ENCODE measurements at regions not wholly inside any gene's neighbourhood (a gene's known extent, or its start where the extent isn't known, plus 50 kb on each side); places are given as distances from the start of the nearest gene placed in this dataset.
"Not testable (repeated sequence)": the region's sequence is repeated elsewhere in the genome, so short reads cannot be mapped to it uniquely, and the experiment has no call there.

- CTCF ChIA-PET = no interaction called here
These were observed 358.1 kb upstream of the NUPR2 start for GRCh38 chr7:56474271-56474670.

GRCh38 chr7:56471811-56472210 lies 355.6 kb upstream of the NUPR2 start:
- ChIA-PET CTCF (no interaction called here), POLR2A (no interaction called here)
- no peak overlapping the region for H3K4me3 ChIP-seq (ENCODE audit: low read depth, low read length)
- no peak for DNase-seq (ENCODE audit: low read depth, low spot score)
- no peak for TF ChIP-seq CTCF (IDR thresholded peaks at IDR 0.05; ENCODE audit: insufficient read depth, low read length, missing control alignments)

More at GRCh38 chr7:56474271-56474670, 358.1 kb upstream of the NUPR2 start:
- no peak for TF ChIP-seq CTCF (IDR thresholded peaks at IDR 0.05; ENCODE audit: insufficient read depth, low read length, missing control alignments)
- POLR2A ChIA-PET = no interaction called here
- DNase-seq (ENCODE audit: low read depth, low spot score) = no peak
- no peak overlapping the region for H3K4me3 ChIP-seq (ENCODE audit: low read depth, low read length)

GRCh38 chr7:56466607-56467525 lies 350.6 kb upstream of the NUPR2 start:
- POLR2A ChIA-PET; CTCF ChIA-PET; H3K4me3 ChIP-seq (ENCODE audit: low read depth, low read length); DNase-seq (ENCODE audit: low read depth, low spot score): not testable (repeated sequence)

GRCh38 chr7:56449762-56450161 lies 333.5 kb upstream of the NUPR2 start:
- ChIA-PET POLR2A (no interaction called here), CTCF (no interaction called here)

GRCh38 chr7:56447864-56448693 lies 331.9 kb upstream of the NUPR2 start:
- no peak for DNase-seq (ENCODE audit: low read depth, low spot score)
- no peak for TF ChIP-seq CTCF (IDR thresholded peaks at IDR 0.05; ENCODE audit: insufficient read depth, low read length, missing control alignments)
- ChIA-PET CTCF (no interaction called here), POLR2A (no interaction called here)
- no peak overlapping the region for H3K4me3 ChIP-seq (ENCODE audit: low read depth, low read length)

More at GRCh38 chr7:56449762-56450161, 333.5 kb upstream of the NUPR2 start:
- no peak for TF ChIP-seq CTCF (IDR thresholded peaks at IDR 0.05; ENCODE audit: insufficient read depth, low read length, missing control alignments)
- DNase-seq (ENCODE audit: low read depth, low spot score) = no peak
- H3K4me3 ChIP-seq (ENCODE audit: low read depth, low read length) = no peak overlapping the region

GRCh38 chr7:56420528-56420927 lies 304.3 kb upstream of the NUPR2 start:
- DNase-seq (ENCODE audit: low read depth, low spot score); CTCF ChIA-PET; POLR2A ChIA-PET; H3K4me3 ChIP-seq (ENCODE audit: low read depth, low read length): not testable (repeated sequence)

- TF ChIP-seq CTCF (IDR thresholded peaks at IDR 0.05; ENCODE audit: insufficient read depth, low read length, missing control alignments) = no peak
- ChIA-PET CTCF (no interaction called here), POLR2A (no interaction called here)
- H3K4me3 ChIP-seq (ENCODE audit: low read depth, low read length) = no peak overlapping the region
- no peak for DNase-seq (ENCODE audit: low read depth, low spot score)
These were observed 259.0 kb upstream of the NUPR2 start for GRCh38 chr7:56375173-56375572.

GRCh38 chr7:56374666-56375065 lies 258.4 kb upstream of the NUPR2 start:
- H3K4me3 ChIP-seq (ENCODE audit: low read depth, low read length); DNase-seq (ENCODE audit: low read depth, low spot score); POLR2A ChIA-PET; CTCF ChIA-PET: not testable (repeated sequence)

GRCh38 chr7:56373314-56373713 lies 257.1 kb upstream of the NUPR2 start:
- DNase-seq (ENCODE audit: low read depth, low spot score); CTCF ChIA-PET; H3K4me3 ChIP-seq (ENCODE audit: low read depth, low read length); POLR2A ChIA-PET: not testable (repeated sequence)

- POLR2A ChIA-PET; H3K4me3 ChIP-seq (ENCODE audit: low read depth, low read length); CTCF ChIA-PET; DNase-seq (ENCODE audit: low read depth, low spot score): not testable (repeated sequence)
These were observed 255.6 kb upstream of the NUPR2 start for GRCh38 chr7:56371792-56372191.
